NB4 (cell line): ENCODE measurements at regions not wholly inside any gene's neighbourhood (a gene's known extent, or its start where the extent isn't known, plus 50 kb on each side); places are given as distances from the start of the nearest gene placed in this dataset.

Experiments
- DNase-seq: peaks from one replicate; pipeline ENCODE4 v3.0.0; 2010; ENCODE audit warnings: low read depth
- H3K4me3 ChIP-seq: one replicate; pipeline ENCODE4 v1.5.1; 2011; ENCODE audit warnings: mild to moderate bottlenecking, low read depth, low read length, moderate library complexity
- MYC ChIP-seq: IDR thresholded peaks from 2 replicates; pipeline ENCODE4 v1.6.1; 2011; ENCODE audit warnings: low read depth, low read length
- POLR2A ChIP-seq: IDR thresholded peaks from 2 replicates; pipeline ENCODE4 v1.6.1; 2011; ENCODE audit warnings: mild to moderate bottlenecking; ENCODE audit not compliant: insufficient read length; ENCODE audit errors: extremely low read depth
- TF ChIP-seq, protein P1 (sequence below): IDR thresholded peaks from one replicate; pipeline ENCODE4 v1.5.1; 2012; ENCODE audit warnings: low read depth, low read length
- TF ChIP-seq, protein P2 (sequence below): IDR thresholded peaks from 2 replicates; pipeline ENCODE4 v1.6.1; 2011; ENCODE audit warnings: low read depth, low read length

DNA sequence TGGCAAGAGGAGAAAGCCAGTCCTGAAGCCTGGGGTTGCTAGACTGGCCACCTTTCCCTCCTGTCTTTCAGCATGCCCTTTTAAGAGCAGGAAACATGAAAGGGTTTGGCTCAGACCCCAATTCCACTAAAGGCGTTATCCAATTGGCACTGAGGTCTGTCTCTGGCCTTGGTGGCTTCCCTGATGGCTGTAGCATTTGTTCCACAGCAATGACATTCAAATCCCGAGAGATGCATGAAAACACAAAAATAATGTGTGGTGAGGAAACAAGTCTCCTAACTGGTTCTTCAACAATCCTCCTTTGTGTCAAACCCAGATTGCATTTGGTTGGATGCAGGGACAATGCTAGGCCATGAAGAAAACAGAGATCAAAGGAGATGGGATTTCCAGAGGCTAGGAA is 56.5 kb upstream of the ADTRP start:
- TF ChIP-seq MYC (no peak), POLR2A (no peak)
- TF ChIP-seq, protein P1, sequence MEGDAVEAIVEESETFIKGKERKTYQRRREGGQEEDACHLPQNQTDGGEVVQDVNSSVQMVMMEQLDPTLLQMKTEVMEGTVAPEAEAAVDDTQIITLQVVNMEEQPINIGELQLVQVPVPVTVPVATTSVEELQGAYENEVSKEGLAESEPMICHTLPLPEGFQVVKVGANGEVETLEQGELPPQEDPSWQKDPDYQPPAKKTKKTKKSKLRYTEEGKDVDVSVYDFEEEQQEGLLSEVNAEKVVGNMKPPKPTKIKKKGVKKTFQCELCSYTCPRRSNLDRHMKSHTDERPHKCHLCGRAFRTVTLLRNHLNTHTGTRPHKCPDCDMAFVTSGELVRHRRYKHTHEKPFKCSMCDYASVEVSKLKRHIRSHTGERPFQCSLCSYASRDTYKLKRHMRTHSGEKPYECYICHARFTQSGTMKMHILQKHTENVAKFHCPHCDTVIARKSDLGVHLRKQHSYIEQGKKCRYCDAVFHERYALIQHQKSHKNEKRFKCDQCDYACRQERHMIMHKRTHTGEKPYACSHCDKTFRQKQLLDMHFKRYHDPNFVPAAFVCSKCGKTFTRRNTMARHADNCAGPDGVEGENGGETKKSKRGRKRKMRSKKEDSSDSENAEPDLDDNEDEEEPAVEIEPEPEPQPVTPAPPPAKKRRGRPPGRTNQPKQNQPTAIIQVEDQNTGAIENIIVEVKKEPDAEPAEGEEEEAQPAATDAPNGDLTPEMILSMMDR = no peak
- TF ChIP-seq, protein P2, sequence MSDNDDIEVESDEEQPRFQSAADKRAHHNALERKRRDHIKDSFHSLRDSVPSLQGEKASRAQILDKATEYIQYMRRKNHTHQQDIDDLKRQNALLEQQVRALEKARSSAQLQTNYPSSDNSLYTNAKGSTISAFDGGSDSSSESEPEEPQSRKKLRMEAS = no peak
- no peak for DNase-seq
- H3K4me3 ChIP-seq = no peak overlapping the region

DNA sequence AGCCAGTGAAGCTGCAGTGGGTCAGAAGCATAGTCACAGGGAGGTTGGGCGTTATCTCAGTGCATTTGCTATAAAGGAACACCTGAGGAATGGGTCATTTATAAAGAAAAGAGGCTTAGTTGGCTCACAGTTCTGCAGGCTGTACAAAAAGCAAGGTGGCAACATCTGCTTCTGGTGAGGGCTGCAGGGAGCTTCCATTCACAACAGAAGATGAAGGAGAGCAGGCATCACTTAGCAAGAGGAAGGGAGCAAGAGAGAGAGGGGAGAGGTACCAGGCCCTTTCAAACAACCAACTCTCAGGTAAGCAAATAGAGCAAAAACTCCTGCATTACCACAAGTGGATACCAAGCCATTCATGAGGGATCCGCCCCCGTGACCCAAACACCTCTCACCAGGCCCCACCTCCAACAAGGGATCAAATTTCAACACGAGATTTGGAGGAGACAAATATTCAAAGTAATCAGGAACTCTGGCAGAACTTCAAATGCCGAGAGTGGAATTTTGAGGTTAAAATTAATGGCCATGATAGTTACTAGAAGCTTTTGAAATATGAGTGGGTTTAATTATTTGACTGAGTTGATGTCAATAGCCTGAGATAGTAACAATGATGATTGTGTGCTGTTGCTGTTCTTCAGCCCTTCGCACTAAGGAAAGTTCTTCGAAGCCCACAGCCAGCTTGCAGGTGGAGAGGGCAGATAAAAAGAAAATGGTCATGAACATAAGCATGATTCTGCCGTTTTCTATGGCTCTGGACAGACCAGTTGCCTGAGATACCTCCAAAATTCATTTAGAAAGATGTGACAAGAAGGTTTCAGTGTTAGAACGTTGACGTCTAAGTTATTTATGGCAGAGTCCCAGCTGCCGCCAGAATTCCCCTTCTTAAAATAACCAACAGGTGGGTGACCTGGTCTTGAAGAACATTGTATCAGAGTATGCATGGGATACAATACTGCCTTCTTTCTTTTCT is 55.3 kb upstream of the ADTRP start:
- no peak for DNase-seq
- TF ChIP-seq, protein P2 = no peak
- TF ChIP-seq POLR2A = no peak
- TF ChIP-seq, protein P1 = no peak
- TF ChIP-seq MYC = no peak
- no peak overlapping the region for H3K4me3 ChIP-seq

DNA sequence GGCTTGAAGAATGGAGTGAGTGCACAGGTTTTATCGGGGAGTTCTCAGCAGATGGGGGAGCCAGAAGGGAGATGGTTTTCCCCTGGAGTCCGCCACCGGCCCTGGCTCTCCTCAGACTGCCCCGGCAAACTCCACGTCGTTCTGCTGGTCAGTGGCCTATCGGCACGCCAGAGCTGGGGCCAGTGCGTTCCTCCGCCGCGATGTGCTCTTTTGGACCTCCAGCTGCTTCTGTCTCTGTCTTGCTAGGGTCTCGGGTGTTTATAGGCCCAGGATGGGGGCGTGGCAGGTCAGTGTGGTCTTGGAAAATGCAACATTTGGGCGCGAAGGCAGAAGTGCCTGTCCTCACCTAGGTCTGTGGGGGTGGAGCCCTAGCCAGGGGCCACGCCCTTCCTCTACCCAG is 53.0 kb upstream of the ADTRP start:
- no peak overlapping the region for H3K4me3 ChIP-seq
- no peak for DNase-seq
- TF ChIP-seq, protein P1 = no peak

DNA sequence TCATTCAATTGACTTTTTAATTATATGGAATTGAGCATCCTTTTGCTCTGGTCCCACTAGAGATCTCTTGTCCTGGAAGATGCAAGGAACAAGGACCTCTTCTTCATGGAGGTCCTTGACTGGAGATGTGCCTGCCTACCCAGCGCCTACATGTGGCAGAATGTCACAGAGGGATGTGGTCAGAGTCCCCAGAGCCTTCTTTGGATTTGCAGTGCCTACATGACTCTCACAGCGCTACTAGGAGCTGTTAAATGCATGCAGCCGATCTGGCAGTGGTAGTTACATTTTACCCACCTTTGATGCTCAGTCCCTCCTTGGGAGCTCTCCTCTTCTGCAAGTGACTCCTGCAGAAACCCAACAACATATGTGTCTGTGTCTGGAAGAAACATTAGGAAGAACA is 51.9 kb upstream of the ADTRP start:
- H3K4me3 ChIP-seq = no peak overlapping the region
- peak; percentile 10 for DNase-seq
- TF ChIP-seq, protein P2 = no peak
- no peak for TF ChIP-seq POLR2A
- TF ChIP-seq MYC = no peak
- TF ChIP-seq, protein P1 = no peak

DNA sequence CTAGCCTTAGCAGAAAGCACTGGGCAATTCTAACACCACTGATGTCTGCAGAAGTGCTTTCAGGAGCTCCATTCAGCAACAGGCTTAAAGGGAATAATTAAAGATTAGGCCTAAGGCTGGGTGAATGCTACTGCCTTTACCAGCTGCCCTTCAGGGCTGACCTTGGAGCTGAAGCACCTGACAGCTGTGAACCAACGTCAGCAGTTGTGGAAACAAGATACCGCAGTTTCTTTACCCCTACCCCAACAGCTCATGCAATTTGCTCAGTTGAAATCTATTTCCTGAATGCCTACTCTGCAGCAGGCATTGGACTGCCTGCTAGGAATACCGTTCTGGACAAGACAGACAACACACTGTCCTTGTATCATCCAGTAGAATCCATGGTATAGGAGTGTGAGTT is 51.5 kb upstream of the ADTRP start:
- no peak overlapping the region for H3K4me3 ChIP-seq
- DNase-seq = no peak
- TF ChIP-seq POLR2A (no peak), MYC (no peak)
- TF ChIP-seq, protein P1 = no peak
